ENCODE measurements at regions not wholly inside any gene's neighbourhood (a gene's known extent, or its start where the extent isn't known, plus 50 kb on each side); places are given as distances from the start of the nearest gene placed in this dataset.

GRCh38 chr1:101323535-101323934, 86.7 kb downstream of the S1PR1 start:
- TF ChIP-seq CTCF (IDR thresholded peaks at IDR 0.05) (no peak), POLR2AphosphoS5 (IDR thresholded peaks at IDR 0.05; ENCODE audit: low read depth, low read length) (no peak), TCF7L2 (IDR thresholded peaks at IDR 0.05; ENCODE audit: low read depth, low read length) (no peak), REST (IDR thresholded peaks at IDR 0.05; ENCODE audit: insufficient read depth in 1 of 2, low read depth in 2 of 2, low read length in 1 of 2) (no peak)

All from Panc1 (cell line).